ENCODE measurements at regions not wholly inside any gene's neighbourhood (a gene's known extent, or its start where the extent isn't known, plus 50 kb on each side); places are given as distances from the start of the nearest gene placed in this dataset.
A peak's percentile ranks its signal among the peaks of the same experiment; 100 is the strongest.

DNA sequence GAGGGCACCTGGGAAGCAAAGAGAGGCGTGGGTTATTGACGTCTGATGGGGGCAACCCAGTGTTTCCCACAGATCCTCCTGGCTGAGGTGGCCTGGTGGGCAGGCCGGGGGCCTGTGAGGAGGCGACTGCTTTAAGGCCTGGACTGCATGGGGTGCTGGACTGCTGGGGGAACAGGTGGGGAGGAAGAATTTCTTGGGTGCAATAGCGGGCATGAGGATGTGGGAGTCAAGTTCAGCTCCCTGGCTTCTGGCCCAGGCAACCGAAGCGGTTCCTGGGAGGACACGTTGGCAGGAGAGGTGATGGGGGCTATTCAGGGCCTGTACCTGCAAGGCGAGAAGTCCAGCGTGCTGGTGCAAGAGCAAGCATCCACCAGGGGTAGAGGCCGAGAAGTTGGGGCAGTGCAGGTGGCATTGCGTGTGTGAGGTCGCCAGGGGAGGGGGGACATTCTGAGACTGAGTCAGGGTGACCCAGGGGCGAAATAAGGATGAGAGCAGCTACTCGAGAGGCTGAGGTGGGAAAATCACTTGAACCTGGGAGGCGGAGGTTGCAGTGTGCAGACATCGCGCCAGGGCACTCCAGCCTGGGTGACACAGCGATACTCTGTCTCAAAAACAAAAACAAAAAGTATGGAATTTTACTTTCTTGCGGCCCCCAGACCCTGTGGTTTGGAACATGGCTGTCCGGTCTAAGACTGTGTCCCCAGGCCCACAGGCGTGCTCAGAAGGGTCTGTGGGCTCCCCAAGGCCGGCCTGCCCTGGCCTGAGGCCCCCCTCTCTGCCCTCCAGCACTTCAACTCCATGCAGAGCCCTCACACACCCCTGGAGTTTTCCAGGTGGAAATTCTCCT, 53.6 kb upstream of the ELN start:
- TF ChIP-seq, protein P1, sequence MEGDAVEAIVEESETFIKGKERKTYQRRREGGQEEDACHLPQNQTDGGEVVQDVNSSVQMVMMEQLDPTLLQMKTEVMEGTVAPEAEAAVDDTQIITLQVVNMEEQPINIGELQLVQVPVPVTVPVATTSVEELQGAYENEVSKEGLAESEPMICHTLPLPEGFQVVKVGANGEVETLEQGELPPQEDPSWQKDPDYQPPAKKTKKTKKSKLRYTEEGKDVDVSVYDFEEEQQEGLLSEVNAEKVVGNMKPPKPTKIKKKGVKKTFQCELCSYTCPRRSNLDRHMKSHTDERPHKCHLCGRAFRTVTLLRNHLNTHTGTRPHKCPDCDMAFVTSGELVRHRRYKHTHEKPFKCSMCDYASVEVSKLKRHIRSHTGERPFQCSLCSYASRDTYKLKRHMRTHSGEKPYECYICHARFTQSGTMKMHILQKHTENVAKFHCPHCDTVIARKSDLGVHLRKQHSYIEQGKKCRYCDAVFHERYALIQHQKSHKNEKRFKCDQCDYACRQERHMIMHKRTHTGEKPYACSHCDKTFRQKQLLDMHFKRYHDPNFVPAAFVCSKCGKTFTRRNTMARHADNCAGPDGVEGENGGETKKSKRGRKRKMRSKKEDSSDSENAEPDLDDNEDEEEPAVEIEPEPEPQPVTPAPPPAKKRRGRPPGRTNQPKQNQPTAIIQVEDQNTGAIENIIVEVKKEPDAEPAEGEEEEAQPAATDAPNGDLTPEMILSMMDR (IDR thresholded peaks at IDR 0.05) = no peak
- H3K4me3 ChIP-seq = no peak overlapping the region
- DNase-seq (peak; percentile 53), ATAC-seq (no peak)
- intact Hi-C loops (cut with DNase I) = no loop called here
- H3K4me1 ChIP-seq = peaks cover 5% of the 10 kb centered on the region
- no peaks in the 10 kb centered on the region for H3K36me3 ChIP-seq
- H3K9me3 ChIP-seq = no peaks in the 10 kb centered on the region
- no peak overlapping the region for H3K27ac ChIP-seq
- H3K27me3 ChIP-seq = no peaks in the 10 kb centered on the region

DNA sequence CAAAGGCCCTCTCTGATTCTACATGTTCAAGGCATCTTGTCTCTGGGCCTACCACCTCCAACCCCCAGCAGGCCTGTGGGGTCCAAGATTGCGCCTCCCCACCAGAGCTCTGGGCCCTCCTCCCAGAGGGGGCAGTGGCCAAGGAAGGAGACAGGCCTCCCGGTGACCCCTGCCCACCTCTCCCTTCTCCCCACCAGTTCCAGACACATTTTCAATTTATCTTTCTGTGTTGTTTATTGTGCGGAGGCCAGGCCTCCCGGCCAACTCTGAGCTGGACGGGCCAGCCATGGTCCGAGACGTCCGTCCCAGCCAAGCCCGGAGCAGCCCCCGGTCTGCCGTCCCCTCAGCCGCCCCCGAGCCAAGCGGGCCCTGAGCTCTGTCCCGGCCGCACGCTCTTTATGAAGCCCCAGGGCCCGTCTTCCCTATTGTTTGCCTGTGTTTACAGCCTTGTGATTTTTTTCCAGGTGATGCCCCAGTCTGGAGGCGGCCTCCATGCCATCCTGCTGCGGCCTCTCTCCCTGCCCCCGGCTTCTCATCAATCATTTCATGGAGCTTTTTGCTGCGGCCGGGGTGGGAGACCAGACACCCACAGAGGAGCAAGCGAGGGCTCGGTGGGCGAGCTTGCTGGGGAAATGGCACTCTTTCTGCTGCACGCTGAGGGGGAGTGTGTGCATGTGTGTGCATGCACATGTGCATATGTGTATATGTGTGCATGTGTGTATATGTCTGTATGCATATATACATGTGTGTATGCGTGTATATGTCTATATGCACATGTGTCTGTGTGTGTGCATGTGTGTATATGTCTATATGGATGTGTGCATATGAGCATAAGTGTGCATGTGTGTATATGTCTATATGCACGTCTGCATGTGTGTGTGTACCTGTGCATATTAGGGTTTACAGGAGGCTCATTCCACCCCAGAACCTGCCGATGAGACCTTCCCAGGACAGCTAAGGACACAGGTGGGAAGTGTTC, 52.7 kb upstream of the ELN start:
- Histone ChIP-seq H3K27ac (no peak overlapping the region), H3K9me3 (no peaks in the 10 kb centered on the region), H3K4me3 (no peak overlapping the region), H3K36me3 (no peaks in the 10 kb centered on the region), H3K27me3 (no peaks in the 10 kb centered on the region), H3K4me1 (peaks cover 5% of the 10 kb centered on the region)
- ATAC-seq = no peak
- peak; percentile 56 for DNase-seq
- intact Hi-C loops (cut with DNase I) = no loop called here
- TF ChIP-seq, protein P1 (IDR thresholded peaks at IDR 0.05) = no peak

DNA sequence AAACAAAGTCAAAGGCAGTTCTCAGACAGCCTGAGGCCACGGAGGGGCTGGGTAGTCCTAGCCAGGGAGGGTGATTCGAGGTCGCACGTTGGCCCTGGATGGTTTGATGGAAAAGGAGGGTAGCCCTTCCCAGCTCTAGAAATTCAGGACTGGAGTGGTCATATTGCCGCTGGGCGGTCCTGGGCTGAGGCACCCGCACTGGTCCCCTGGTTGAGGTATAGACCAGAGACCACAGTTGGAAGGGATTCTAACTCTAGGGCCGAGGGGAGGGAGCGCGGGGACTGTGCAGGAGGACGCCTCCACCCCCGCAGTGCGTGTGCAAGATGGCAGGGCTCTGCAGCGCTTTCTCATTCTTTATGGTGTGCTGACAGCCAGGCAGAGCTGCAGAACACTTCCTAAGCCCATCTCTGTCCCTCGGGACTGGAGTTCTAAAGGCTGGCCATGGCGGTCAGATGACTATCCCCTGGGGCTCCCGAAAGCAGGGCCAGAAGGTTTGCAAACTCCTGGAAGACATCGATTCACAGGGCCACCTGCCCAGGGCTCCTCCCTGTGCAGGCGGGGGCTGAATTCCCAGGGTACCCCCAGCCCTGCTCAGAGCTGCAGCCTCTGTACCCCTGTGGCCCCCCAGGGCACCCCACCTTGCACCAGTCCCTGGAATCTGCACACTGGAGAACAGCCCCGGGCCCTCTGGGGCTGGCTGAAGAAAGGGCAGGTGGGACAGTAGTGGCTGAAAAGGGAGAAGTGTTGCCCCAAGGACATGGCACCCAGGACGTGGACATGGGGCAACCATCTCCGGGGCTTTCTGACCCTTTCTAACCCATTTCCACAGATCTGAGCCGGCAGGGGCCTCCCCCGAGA, 51.0 kb upstream of the ELN start:
- Histone ChIP-seq H3K4me1 (peaks cover 5% of the 10 kb centered on the region), H3K4me3 (no peak overlapping the region), H3K27ac (no peak overlapping the region), H3K27me3 (no peaks in the 10 kb centered on the region), H3K36me3 (no peaks in the 10 kb centered on the region), H3K9me3 (no peaks in the 10 kb centered on the region)
- DNase-seq (peak; percentile 51), ATAC-seq (no peak)
- TF ChIP-seq, protein P1 (IDR thresholded peaks at IDR 0.05) = no peak
- intact Hi-C loops (cut with DNase I) = no loop called here

DNA sequence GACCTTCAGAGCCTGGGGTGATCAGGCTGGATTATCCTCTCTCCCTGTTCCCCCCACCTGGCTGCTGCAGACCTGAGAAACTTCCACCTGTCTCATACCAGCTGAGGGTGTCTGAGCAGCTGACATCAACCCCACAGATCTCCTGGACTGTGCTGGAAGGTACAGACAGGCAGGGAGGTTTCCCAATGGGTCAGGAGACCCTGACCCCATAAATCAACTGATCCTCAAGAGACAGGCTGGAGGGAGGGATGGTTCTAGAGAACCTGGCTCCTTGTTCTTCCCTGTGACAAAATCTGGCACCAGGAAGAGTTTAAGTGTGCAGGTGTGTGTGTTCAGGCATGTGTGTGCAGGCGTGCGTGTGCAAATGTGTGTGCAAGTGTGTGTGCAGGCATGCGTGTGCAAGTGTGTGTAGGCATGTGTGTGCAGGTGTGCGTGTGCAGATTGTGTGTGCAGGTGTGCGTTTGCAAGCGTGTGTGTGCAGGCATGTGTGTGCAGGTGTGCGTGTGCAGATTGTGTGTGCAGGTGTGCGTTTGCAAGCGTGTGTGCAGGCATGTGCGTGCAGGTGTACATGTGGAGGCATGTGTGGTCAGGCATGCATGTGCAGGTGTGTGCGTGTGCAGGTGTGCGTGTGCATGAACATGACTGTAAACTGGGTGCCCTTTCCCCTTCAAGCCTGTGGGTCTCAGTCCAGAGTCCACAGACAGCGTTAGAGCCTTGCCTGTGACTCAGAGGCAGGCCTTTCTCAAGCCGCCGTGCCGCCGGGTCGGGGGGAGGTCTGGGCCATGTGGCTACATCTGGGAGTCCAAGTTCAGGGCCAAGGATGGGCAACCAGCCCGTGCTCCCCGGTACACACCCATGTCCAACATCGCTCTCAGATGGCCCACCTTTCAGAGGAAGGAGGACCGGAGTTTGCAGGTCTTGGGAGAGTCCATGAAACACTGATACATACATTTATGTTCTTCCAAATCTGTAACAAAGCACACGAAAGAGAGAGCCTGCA, 50.1 kb upstream of the ELN start:
- Histone ChIP-seq H3K4me1 (peaks cover 5% of the 10 kb centered on the region), H3K4me3 (no peak overlapping the region)
- no peak for ATAC-seq

More for the DNA sequence above, 50.1 kb upstream of the ELN start:
- TF ChIP-seq, protein P1 (IDR thresholded peaks at IDR 0.05) = no peak
- Histone ChIP-seq H3K9me3 (no peaks in the 10 kb centered on the region), H3K27me3 (no peaks in the 10 kb centered on the region), H3K36me3 (no peaks in the 10 kb centered on the region), H3K27ac (no peak overlapping the region)
- peak; percentile 60 for DNase-seq
- intact Hi-C loops (cut with DNase I) = no loop called here
